GM12878 (cell line): ENCODE measurements at regions not wholly inside any gene's neighbourhood (a gene's known extent, or its start where the extent isn't known, plus 50 kb on each side); places are given as distances from the start of the nearest gene placed in this dataset.
A peak's percentile ranks its signal among the peaks of the same experiment; 100 is the strongest.

ENCODE experiments used
- BCL11A ChIP-seq: IDR thresholded peaks from 2 replicates; pipeline ENCODE4 v1.6.1; 2011; ENCODE audit warnings: low read depth, low read length
- HDAC6 ChIP-seq: fragments of 200-600 bp; sonication (generic); IDR thresholded peaks from one replicate; pipeline ENCODE4 v1.8.0; 2017; ENCODE audit warnings: antibody characterized with exemption; ENCODE audit not compliant: unreplicated experiment
- IKZF2 ChIP-seq, 2 experiments: fragments of 450-650 bp; IDR thresholded peaks; 2 replicates each; pipeline ENCODE4 v1.6.1; 2017; ENCODE audit warnings: mild to moderate bottlenecking in 2 of 2, moderate library complexity in 2 of 2
- KDM1A ChIP-seq: fragments of 200-600 bp; sonication (generic); IDR thresholded peaks from 2 replicates; pipeline ENCODE4 v1.6.1; 2016; ENCODE audit warnings: borderline replicate concordance
- MXI1 ChIP-seq: fragments of 150-350 bp; IDR thresholded peaks from 2 replicates; pipeline ENCODE4 v1.6.1; 2011; ENCODE audit warnings: low read depth, mild to moderate bottlenecking, inconsistent platforms, low read length, improper control_type of control experiment
- RAD51 ChIP-seq: fragments of 450-650 bp; IDR thresholded peaks from 2 replicates; pipeline ENCODE4 v1.6.1; 2016; ENCODE audit warnings: moderate library complexity, mild to moderate bottlenecking, inconsistent platforms
- SMAD1 ChIP-seq: fragments of 450-650 bp; IDR thresholded peaks from 2 replicates; pipeline ENCODE4 v1.6.1; 2018; ENCODE audit warnings: mild to moderate bottlenecking, low read depth; ENCODE audit not compliant: partially characterized antibody
- YBX1 ChIP-seq: fragments of 450-650 bp; IDR thresholded peaks from 2 replicates; pipeline ENCODE4 v1.6.1; 2016; ENCODE audit warnings: antibody characterized with exemption
- ZNF217 ChIP-seq: fragments of 450-650 bp; IDR thresholded peaks from 2 replicates; pipeline ENCODE4 v1.6.1; 2017; ENCODE audit warnings: antibody characterized with exemption, mild to moderate bottlenecking
- TF ChIP-seq, protein P1 (sequence below): fragments of 450-650 bp; formaldehyde crosslinking; IDR thresholded peaks from 2 replicates; pipeline ENCODE4 v1.4.0; 2020; ENCODE audit warnings: mild to moderate bottlenecking, moderate library complexity
- TF ChIP-seq, protein P2 (sequence below): fragments of 450-650 bp; IDR thresholded peaks from 2 replicates; pipeline ENCODE4 v1.6.1; 2018; ENCODE audit warnings: borderline replicate concordance, mild to moderate bottlenecking; ENCODE audit not compliant: partially characterized antibody

DNA sequence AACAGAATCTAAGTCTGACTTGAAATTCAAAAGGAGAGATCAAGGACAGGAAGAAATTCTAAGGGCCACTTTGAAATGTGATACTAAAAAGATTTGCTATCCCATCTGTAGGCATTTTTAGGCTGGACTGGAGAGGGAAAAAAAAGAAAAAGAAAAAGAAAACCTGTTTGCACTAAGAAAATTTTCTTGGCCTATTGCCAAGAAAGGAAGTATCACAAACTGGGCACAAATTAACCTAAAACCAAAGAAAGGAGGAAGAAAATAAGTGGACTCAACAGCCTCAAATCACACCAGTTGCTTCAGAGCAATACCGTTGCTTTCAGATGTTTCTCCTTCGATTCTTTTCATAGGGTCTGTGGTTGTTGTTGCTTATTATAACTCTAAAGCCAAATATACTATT, 287.9 kb upstream of the VRK2 start (continued):
- TF ChIP-seq, protein P1, sequence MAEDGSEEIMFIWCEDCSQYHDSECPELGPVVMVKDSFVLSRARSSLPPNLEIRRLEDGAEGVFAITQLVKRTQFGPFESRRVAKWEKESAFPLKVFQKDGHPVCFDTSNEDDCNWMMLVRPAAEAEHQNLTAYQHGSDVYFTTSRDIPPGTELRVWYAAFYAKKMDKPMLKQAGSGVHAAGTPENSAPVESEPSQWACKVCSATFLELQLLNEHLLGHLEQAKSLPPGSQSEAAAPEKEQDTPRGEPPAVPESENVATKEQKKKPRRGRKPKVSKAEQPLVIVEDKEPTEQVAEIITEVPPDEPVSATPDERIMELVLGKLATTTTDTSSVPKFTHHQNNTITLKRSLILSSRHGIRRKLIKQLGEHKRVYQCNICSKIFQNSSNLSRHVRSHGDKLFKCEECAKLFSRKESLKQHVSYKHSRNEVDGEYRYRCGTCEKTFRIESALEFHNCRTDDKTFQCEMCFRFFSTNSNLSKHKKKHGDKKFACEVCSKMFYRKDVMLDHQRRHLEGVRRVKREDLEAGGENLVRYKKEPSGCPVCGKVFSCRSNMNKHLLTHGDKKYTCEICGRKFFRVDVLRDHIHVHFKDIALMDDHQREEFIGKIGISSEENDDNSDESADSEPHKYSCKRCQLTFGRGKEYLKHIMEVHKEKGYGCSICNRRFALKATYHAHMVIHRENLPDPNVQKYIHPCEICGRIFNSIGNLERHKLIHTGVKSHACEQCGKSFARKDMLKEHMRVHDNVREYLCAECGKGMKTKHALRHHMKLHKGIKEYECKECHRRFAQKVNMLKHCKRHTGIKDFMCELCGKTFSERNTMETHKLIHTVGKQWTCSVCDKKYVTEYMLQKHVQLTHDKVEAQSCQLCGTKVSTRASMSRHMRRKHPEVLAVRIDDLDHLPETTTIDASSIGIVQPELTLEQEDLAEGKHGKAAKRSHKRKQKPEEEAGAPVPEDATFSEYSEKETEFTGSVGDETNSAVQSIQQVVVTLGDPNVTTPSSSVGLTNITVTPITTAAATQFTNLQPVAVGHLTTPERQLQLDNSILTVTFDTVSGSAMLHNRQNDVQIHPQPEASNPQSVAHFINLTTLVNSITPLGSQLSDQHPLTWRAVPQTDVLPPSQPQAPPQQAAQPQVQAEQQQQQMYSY: no peak
- TF ChIP-seq ZNF217: no peak
- TF ChIP-seq RAD51: no peak
- no peak for TF ChIP-seq MXI1
- peak; percentile 98 for TF ChIP-seq SMAD1
- TF ChIP-seq HDAC6: no peak
- no peak for TF ChIP-seq KDM1A
- TF ChIP-seq BCL11A: no peak
- no peak for TF ChIP-seq IKZF2 (IDR thresholded peaks at IDR 0.05)
- no peak for TF ChIP-seq YBX1
- TF ChIP-seq, protein P2, sequence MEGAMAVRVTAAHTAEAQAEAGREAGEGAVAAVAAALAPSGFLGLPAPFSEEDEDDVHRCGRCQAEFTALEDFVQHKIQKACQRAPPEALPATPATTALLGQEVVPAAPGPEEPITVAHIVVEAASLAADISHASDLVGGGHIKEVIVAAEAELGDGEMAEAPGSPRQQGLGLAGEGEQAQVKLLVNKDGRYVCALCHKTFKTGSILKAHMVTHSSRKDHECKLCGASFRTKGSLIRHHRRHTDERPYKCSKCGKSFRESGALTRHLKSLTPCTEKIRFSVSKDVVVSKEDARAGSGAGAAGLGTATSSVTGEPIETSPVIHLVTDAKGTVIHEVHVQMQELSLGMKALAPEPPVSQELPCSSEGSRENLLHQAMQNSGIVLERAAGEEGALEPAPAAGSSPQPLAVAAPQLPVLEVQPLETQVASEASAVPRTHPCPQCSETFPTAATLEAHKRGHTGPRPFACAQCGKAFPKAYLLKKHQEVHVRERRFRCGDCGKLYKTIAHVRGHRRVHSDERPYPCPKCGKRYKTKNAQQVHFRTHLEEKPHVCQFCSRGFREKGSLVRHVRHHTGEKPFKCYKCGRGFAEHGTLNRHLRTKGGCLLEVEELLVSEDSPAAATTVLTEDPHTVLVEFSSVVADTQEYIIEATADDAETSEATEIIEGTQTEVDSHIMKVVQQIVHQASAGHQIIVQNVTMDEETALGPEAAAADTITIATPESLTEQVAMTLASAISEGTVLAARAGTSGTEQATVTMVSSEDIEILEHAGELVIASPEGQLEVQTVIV: no peak
- TF ChIP-seq, all 136 proteins: peak for 2
